Glomerular visceral epithelial cell (primary cell): ENCODE measurements at regions not wholly inside any gene's neighbourhood (a gene's known extent, or its start where the extent isn't known, plus 50 kb on each side); places are given as distances from the start of the nearest gene placed in this dataset.
"Not testable (repeated sequence)": the region's sequence is repeated elsewhere in the genome, so short reads cannot be mapped to it uniquely, and the experiment has no call there.

ENCODE experiments used
- DNase-seq: peaks from one replicate; pipeline ENCODE4 v3.0.0-alpha.2; 2016; ENCODE audit errors: extremely low spot score

- no peak for DNase-seq
Measured at GRCh38 chr10:7108141-7108540, 302.7 kb downstream of the SFMBT2 start.

GRCh38 chr10:7107285-7107684 lies 303.5 kb downstream of the SFMBT2 start:
- no peak for DNase-seq

DNA sequence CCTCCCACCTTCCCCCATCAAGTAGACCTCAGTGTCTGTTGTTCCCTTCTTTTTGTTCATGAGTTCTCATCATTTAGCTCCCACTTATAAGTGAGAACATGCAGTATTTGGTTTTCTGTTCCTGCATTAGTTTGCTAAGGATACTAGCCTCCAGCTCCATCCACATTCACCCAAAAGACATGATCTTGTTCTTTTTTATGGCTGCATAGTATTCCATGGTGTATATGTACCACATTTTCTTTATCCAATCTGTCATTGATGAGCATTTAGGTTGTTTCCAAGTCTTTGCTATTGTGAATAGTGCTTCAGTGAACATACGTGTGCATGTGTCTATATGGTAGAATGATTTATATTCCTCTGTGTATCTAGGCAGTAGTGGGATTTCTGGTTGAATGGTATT lies 306.5 kb downstream of the SFMBT2 start:
- DNase-seq: not testable (repeated sequence)

- no peak for DNase-seq
Measured at GRCh38 chr10:7102557-7103349, 308.1 kb downstream of the SFMBT2 start.

- no peak for DNase-seq
Measured at GRCh38 chr10:7102084-7102483, 308.8 kb downstream of the SFMBT2 start.

GRCh38 chr10:7101451-7101850 lies 309.4 kb downstream of the SFMBT2 start:
- no peak for DNase-seq

- DNase-seq: no peak
Measured at GRCh38 chr10:7100032-7100702, 310.7 kb downstream of the SFMBT2 start.

DNA sequence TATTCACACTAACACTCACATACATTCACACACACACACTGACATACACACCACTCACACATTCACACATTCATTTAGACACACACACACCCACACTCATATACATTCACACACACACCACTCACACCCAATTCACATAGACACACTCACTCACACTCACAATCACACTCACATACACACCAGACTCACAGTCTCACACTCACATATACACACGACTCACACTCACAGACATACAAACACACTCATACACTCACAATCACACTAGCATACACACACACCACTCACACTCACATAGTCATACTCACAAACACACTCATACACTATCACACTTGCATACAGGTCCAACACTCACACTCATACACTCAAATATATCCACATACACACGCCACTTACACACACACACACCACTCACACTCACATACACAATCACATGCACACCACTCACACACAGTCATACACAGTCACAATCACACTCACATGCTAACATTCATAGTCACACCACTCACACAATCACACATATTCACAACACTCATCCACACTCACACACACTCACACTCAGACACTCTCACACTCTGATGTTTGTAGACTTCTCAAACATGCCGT lies 312.6 kb downstream of the SFMBT2 start:
- no peak for DNase-seq

- no peak for DNase-seq
Measured at GRCh38 chr10:7094781-7095180, 316.1 kb downstream of the SFMBT2 start.

- no peak for DNase-seq
Measured at GRCh38 chr10:7093368-7093767, 317.5 kb downstream of the SFMBT2 start.

DNA sequence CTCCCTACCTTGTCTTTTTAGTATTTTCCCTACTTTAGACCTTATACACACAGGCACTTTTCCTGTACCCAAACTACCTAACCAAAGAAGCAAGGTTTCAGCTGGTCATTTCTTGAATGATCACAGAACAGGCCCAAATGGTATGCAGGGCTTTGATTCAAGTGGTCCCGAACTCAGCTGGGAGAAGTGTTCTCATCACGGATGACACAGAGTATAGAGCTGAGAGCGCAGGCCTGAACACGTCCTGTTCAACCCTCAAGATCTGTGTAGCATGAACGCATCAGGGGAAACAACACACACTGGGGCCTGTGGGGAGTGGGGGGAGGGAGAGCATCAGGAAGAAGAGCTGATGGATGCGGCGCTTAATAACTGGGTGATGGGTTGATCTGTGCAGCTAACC lies 318.2 kb downstream of the SFMBT2 start:
- no peak for DNase-seq

DNA sequence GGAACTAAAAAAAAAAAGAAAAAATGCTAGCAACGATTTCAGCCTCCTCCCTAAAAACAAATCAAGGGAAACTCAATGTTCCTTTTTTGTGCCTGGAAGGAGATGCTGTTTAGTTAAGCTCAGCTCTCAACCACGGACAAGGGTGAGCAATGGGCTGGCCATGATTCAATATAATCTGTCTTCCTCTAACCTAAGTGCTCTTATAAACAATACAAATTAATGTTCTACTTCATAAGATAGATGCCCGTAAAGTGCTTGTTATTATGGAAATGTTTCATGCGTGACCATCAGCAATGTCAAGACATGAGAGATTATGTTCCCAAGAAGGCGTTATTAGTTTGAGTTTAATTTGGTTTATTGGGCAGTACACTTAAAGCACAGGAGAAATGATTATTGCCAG lies 320.3 kb downstream of the SFMBT2 start:
- DNase-seq: no peak

DNA sequence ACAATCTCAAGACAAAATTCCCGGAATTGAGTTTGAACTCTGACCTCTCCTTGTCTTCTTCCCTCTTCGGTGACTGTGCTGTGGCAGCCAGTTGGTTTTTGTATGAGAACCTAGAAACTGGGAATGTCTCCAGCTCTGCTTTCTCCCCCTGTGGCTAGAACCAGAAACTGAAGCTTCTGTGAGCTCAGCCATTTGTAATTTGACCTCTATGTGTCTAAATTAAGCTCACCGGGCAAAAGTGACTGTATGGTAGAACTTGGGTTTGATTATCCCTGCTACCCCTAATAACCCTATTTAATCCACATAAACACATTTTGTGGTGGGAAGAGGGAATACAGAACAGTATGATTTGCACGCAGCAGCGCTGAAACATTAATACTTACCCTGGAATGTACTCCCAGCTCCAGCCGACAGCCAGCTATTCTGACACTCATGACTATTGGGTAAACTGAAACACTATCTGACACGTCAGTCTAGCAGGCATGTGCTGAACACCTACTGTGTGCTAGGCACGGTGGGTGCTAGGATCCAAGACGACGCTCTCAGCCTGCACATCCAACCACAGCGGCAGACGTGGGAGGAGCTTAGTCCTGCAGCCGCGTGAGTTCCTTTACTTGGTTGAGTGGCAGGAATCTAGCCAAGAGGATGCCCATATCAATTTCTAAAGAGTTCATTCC lies 324.8 kb downstream of the SFMBT2 start:
- DNase-seq: no peak

- DNase-seq: no peak
Measured at GRCh38 chr10:7085147-7085912, 325.5 kb downstream of the SFMBT2 start.

DNA sequence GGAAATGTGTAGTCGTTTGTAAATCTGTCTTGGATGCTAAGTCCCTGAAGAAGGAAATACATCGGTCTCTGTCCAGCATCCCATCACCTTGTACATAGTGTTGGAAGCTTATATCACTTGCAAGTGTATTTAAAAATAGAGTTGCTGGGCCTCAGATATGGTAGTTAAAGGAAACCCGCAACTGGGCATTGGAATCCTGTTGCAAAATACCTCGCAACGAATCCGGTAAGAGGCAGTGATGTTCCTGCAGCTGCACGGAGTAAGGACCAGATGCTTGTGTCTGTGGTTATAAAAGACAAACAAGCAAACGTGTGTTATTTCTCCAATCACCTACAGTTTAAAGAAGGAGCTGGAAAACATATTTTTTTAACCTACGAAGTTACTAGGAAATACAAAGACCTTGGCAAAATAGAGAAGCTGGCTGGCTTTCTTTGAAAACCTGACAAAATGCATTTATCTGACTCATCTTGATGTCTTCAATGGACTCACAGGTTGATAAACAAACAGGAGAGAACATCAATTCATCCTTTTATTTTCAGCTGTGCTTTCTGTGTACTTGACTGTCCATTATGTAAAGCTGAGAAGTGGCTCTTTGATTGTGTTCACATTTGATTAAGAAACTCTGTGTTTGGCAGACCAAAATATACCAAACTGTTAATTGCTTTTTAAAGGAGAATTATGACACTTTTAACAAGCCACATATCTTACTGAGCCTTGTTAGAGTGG lies 326.4 kb downstream of the SFMBT2 start:
- DNase-seq: no peak

DNA sequence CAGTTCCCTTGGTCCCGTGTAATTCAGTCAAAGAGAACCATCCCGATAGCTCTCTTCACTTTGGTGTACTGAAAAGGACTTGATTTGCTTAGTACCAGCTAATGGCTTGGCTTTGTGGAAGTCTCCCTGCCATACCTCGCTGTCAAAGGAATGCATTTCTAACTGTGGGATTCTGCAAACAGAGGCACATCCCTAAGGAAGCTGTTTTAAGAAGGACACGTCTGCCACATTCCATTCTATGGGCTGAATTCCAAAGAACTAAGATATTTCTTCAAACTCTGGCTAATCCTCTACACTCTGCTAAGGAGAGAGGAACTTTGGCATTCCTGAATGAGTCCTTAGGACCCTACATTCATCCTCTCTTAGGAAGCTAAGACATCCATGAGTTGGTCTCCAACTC lies 327.9 kb downstream of the SFMBT2 start:
- DNase-seq: no peak

DNA sequence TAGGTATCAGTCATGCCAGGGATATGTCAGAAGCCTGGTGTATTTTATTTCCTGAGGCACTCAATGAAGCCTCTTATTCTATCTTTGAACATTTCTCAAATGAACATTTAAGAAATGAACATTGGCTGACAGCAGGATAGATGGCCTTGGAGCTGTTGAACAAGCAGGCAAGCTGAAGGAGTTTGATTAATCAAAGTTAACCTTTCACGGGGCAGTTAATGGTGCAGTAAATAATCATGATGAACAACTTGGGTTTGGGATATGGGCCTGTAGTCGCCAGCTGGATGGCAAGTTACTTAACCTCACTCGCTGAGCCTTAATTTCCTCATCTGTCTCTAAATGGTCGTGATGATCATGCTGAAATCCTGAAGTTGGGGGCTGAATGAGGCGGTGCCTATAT lies 333.0 kb downstream of the SFMBT2 start:
- no peak for DNase-seq

DNA sequence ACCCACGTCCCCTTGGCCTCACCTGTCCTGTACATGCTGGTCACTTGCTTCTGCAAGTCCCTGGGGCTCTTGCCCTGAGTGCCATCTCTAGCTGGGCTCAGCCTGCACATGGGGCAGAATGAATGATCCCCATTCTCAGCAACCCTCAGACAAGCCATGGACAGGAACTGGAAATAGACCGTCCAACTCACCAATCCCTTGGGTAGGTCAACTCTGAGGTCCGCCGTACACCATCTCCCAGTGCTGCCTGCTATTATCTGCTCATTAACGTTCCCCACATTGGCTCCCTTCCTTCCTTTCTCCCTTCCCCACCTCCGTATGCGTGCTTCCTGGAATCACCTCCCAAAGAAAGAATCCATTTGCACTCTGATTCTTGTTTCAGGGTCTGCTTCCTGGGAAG lies 335.0 kb downstream of the SFMBT2 start:
- DNase-seq: no peak

DNA sequence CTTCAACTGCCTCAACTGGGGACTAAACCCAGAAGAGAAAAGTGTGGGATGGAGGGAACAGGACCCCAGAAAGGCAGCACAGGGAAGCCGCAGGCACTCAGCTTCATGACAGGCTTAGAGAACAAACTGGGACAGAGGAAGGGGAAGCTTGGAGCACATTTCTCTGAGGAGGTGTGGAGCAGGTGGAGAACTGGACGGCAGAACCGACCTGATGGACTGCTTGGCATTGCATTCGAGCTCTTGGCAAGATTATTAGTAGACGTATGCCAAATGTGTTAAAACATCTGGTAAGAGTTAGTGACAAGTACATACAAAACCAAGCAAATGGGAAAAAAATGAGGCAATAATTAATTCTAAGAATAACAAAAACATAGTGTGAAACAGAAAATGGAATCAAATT lies 335.7 kb downstream of the SFMBT2 start:
- no peak for DNase-seq

- no peak for DNase-seq
Measured at GRCh38 chr10:7071421-7071820, 339.4 kb downstream of the SFMBT2 start.

GRCh38 chr10:7070950-7071349 lies 339.9 kb downstream of the SFMBT2 start:
- no peak for DNase-seq
